ENCODE measurements at regions not wholly inside any gene's neighbourhood (a gene's known extent, or its start where the extent isn't known, plus 50 kb on each side); places are given as distances from the start of the nearest gene placed in this dataset.

GRCh38 chr9:124206391-124206790 lies 51.4 kb upstream of the NEK6 start:
- Mint-ChIP-seq H3K27me3 (no peaks in the 10 kb centered on the region), H3K27ac (no peak overlapping the region), H3K36me3 (no peaks in the 10 kb centered on the region), H3K4me3 (no peak overlapping the region), H3K9me3 (no peaks in the 10 kb centered on the region), H3K4me1 (peaks cover 48% of the 10 kb centered on the region)
- no peak for DNase-seq

Measured in activated naive CD8-positive, alpha-beta T cell treated with anti-CD3 and anti-CD28 coated beads for 36 hours (primary cell).